Mesendoderm (in vitro differentiated cells): ENCODE measurements at regions not wholly inside any gene's neighbourhood (a gene's known extent, or its start where the extent isn't known, plus 50 kb on each side); places are given as distances from the start of the nearest gene placed in this dataset.
A peak's percentile ranks its signal among the peaks of the same experiment; 100 is the strongest.

Source experiments
- DNase-seq: peaks from one replicate; pipeline ENCODE4 v3.0.0; 2013
- H2AK5ac ChIP-seq: 2 replicates; pipeline ENCODE4 v1.6.1; 2013; ENCODE audit warnings: low read length, inconsistent platforms
- H2BK120ac ChIP-seq: 2 replicates; pipeline ENCODE4 v1.6.1; 2013; ENCODE audit warnings: low read depth, mild to moderate bottlenecking, low read length, moderate library complexity, mixed read lengths
- H2BK15ac ChIP-seq: replicated peaks from 2 replicates; pipeline ENCODE4 v1.6.1; 2013; ENCODE audit warnings: low read depth, mild to moderate bottlenecking, moderate library complexity
- H2BK5ac ChIP-seq: 2 replicates; pipeline ENCODE4 v1.6.1; 2013; ENCODE audit warnings: low read length, inconsistent platforms
- H3K18ac ChIP-seq: 2 replicates; pipeline ENCODE4 v1.6.1; 2013; ENCODE audit warnings: mild to moderate bottlenecking, low read length, mixed read lengths
- H3K23ac ChIP-seq: one replicate; pipeline ENCODE4 v1.6.1; 2013; ENCODE audit warnings: low read length
- H3K27ac ChIP-seq: 2 replicates; pipeline ENCODE4 v1.5.1; 2013; ENCODE audit warnings: low read depth, mild to moderate bottlenecking, inconsistent platforms, low read length, moderate library complexity
- H3K27me3 ChIP-seq: 2 replicates; pipeline ENCODE4 v1.6.1; 2013; ENCODE audit warnings: low read length, control low read depth, mild to moderate bottlenecking, inconsistent platforms; ENCODE audit not compliant: insufficient read depth, poor library complexity
- H3K36me3 ChIP-seq: 2 replicates; pipeline ENCODE4 v1.6.1; 2013; ENCODE audit warnings: low read length, inconsistent platforms; ENCODE audit not compliant: control insufficient read depth, insufficient read depth
- H3K4ac ChIP-seq: one replicate; pipeline ENCODE4 v1.6.1; 2013; ENCODE audit warnings: low read depth, mild to moderate bottlenecking, low read length, moderate library complexity
- H3K4me1 ChIP-seq: 2 replicates; pipeline ENCODE4 v1.6.1; 2013; ENCODE audit warnings: low read depth, low read length, inconsistent platforms; ENCODE audit not compliant: control insufficient read depth
- H3K4me2 ChIP-seq: 2 replicates; pipeline ENCODE4 v1.6.1; 2013; ENCODE audit warnings: low read length
- H3K4me3 ChIP-seq: 2 replicates; pipeline ENCODE4 v1.5.1; 2013; ENCODE audit warnings: mild to moderate bottlenecking, low read length
- H3K56ac ChIP-seq: one replicate; pipeline ENCODE4 v1.6.1; 2013; ENCODE audit warnings: low read length
- H3K79me1 ChIP-seq: 2 replicates; pipeline ENCODE4 v1.6.1; 2013; ENCODE audit warnings: low read length, inconsistent platforms
- H3K79me2 ChIP-seq: 2 replicates; pipeline ENCODE4 v1.6.1; 2013; ENCODE audit warnings: mild to moderate bottlenecking, low read length; ENCODE audit not compliant: control insufficient read depth, insufficient read depth
- H3K9ac ChIP-seq: 2 replicates; pipeline ENCODE4 v1.6.1; 2013; ENCODE audit warnings: low read length, inconsistent platforms
- H4K5ac ChIP-seq: one replicate; pipeline ENCODE4 v1.6.1; 2013; ENCODE audit warnings: low read length
- H4K8ac ChIP-seq: one replicate; pipeline ENCODE4 v1.6.1; 2013; ENCODE audit warnings: low read depth, mild to moderate bottlenecking, control low read depth, low read length, moderate library complexity
- WGBS: extraction: QIAGEN DNeasy Blood & Tissue Kit; methylation state at CpG from one replicate; pipeline ENCODE4 v1.1.7; 2013; ENCODE audit warnings: low lambda C conversion rate, missing lambda C conversion rate; ENCODE audit not compliant: insufficient coverage; ENCODE audit errors: extremely low coverage; 5-methylcytosine and 5-hydroxymethylcytosine counted together

GRCh38 chr13:29713839-29714238 lies 118.4 kb upstream of the SLC7A1 start:
- Histone ChIP-seq H2BK15ac (no peak overlapping the region), H3K9ac (no peak overlapping the region), H3K79me2 (no peaks in the 10 kb centered on the region), H3K27ac (no peak overlapping the region), H3K4me2 (no peak overlapping the region), H3K4me3 (no peak overlapping the region), H2AK5ac (no peak overlapping the region), H3K36me3 (no peaks in the 10 kb centered on the region), H4K5ac (no peak overlapping the region), H3K23ac (no peak overlapping the region), H4K8ac (no peak overlapping the region), H3K27me3 (no peaks in the 10 kb centered on the region), H3K4ac (no peak overlapping the region), H3K56ac (no peak overlapping the region), H3K79me1 (no peaks in the 10 kb centered on the region), H3K4me1 (no peaks in the 10 kb centered on the region), H2BK5ac (no peak overlapping the region), H2BK120ac (no peak overlapping the region), H3K18ac (no peak overlapping the region)
- WGBS, result no CpG with 5 or more reads among the region's 2 CpGs
- peak; percentile 56 for DNase-seq

- no peak overlapping the region for H4K8ac ChIP-seq
- H3K4me2 ChIP-seq, result no peak overlapping the region
- H3K27me3 ChIP-seq, result no peaks in the 10 kb centered on the region
- no peaks in the 10 kb centered on the region for H3K79me2 ChIP-seq
- H3K4me1 ChIP-seq, result no peaks in the 10 kb centered on the region
- no peak overlapping the region for H2BK5ac ChIP-seq
- H2BK120ac ChIP-seq, result no peak overlapping the region
- no peak overlapping the region for H3K23ac ChIP-seq
- H3K27ac ChIP-seq, result no peak overlapping the region
- no peak overlapping the region for H3K18ac ChIP-seq
- H3K4ac ChIP-seq, result no peak overlapping the region
- H2BK15ac ChIP-seq, result no peak overlapping the region
- DNase-seq, result no peak
- H3K36me3 ChIP-seq, result no peaks in the 10 kb centered on the region
- no peak overlapping the region for H3K4me3 ChIP-seq
- no CpG with 5 or more reads among the region's 4 CpGs for WGBS
- H2AK5ac ChIP-seq, result no peak overlapping the region
- H3K9ac ChIP-seq, result no peak overlapping the region
- H3K56ac ChIP-seq, result no peak overlapping the region
- no peaks in the 10 kb centered on the region for H3K79me1 ChIP-seq
- H4K5ac ChIP-seq, result no peak overlapping the region
Observed at GRCh38 chr13:29711776-29712175, 116.3 kb upstream of the SLC7A1 start.

GRCh38 chr13:29710511-29710910 lies 115.0 kb upstream of the SLC7A1 start:
- Histone ChIP-seq H3K4me2 (no peak overlapping the region), H3K27ac (no peak overlapping the region), H3K4me1 (no peaks in the 10 kb centered on the region), H3K56ac (no peak overlapping the region), H3K9ac (no peak overlapping the region), H4K8ac (no peak overlapping the region), H3K4me3 (no peak overlapping the region), H3K79me2 (no peaks in the 10 kb centered on the region), H3K23ac (no peak overlapping the region), H3K36me3 (no peaks in the 10 kb centered on the region), H2BK5ac (no peak overlapping the region), H2BK120ac (no peak overlapping the region), H3K4ac (no peak overlapping the region), H3K18ac (no peak overlapping the region), H2BK15ac (no peak overlapping the region), H4K5ac (no peak overlapping the region), H2AK5ac (no peak overlapping the region), H3K27me3 (no peaks in the 10 kb centered on the region), H3K79me1 (no peaks in the 10 kb centered on the region)
- DNase-seq, result no peak
- no CpG with 5 or more reads among the region's 1 CpG for WGBS

GRCh38 chr13:29709407-29710069 lies 114.0 kb upstream of the SLC7A1 start:
- no peak overlapping the region for H2AK5ac ChIP-seq
- no peak overlapping the region for H2BK15ac ChIP-seq
- H2BK5ac ChIP-seq, result no peak overlapping the region
- no peaks in the 10 kb centered on the region for H3K79me2 ChIP-seq
- H3K18ac ChIP-seq, result no peak overlapping the region
- no peak for DNase-seq
- H4K8ac ChIP-seq, result no peak overlapping the region
- no peak overlapping the region for H4K5ac ChIP-seq
- H3K36me3 ChIP-seq, result no peaks in the 10 kb centered on the region
- no peak overlapping the region for H3K23ac ChIP-seq
- WGBS, result no CpG with 5 or more reads among the region's 14 CpGs
- H3K4ac ChIP-seq, result no peak overlapping the region
- H3K79me1 ChIP-seq, result no peaks in the 10 kb centered on the region
- no peak overlapping the region for H3K4me2 ChIP-seq
- H3K4me3 ChIP-seq, result no peak overlapping the region
- H3K27me3 ChIP-seq, result no peaks in the 10 kb centered on the region
- H3K4me1 ChIP-seq, result no peaks in the 10 kb centered on the region
- no peak overlapping the region for H2BK120ac ChIP-seq
- H3K56ac ChIP-seq, result no peak overlapping the region
- no peak overlapping the region for H3K9ac ChIP-seq
- H3K27ac ChIP-seq, result no peak overlapping the region

GRCh38 chr13:29707876-29708543 lies 112.5 kb upstream of the SLC7A1 start:
- Histone ChIP-seq H2BK120ac (no peak overlapping the region), H3K79me1 (no peaks in the 10 kb centered on the region), H3K4me3 (no peak overlapping the region), H3K4me2 (no peak overlapping the region), H3K18ac (no peak overlapping the region), H3K4ac (no peak overlapping the region), H3K79me2 (no peaks in the 10 kb centered on the region), H2BK15ac (no peak overlapping the region), H3K36me3 (no peaks in the 10 kb centered on the region), H2AK5ac (no peak overlapping the region), H3K23ac (no peak overlapping the region), H3K4me1 (peaks cover 3% of the 10 kb centered on the region), H2BK5ac (no peak overlapping the region), H3K27ac (no peak overlapping the region), H3K56ac (no peak overlapping the region), H3K27me3 (no peaks in the 10 kb centered on the region), H4K5ac (no peak overlapping the region), H4K8ac (no peak overlapping the region), H3K9ac (no peak overlapping the region)
- peak; percentile 84 for DNase-seq
- no CpG with 5 or more reads among the region's 7 CpGs for WGBS

- no peak overlapping the region for H2BK15ac ChIP-seq
- H3K23ac ChIP-seq, result no peak overlapping the region
- no peak for DNase-seq
- no peak overlapping the region for H3K4me2 ChIP-seq
- H2BK120ac ChIP-seq, result no peak overlapping the region
- H3K56ac ChIP-seq, result no peak overlapping the region
- no peak overlapping the region for H3K4ac ChIP-seq
- H3K18ac ChIP-seq, result no peak overlapping the region
- no CpG with 5 or more reads among the region's 9 CpGs for WGBS
- no peaks in the 10 kb centered on the region for H3K79me1 ChIP-seq
- H3K4me3 ChIP-seq, result no peak overlapping the region
- H4K5ac ChIP-seq, result no peak overlapping the region
- no peak overlapping the region for H3K27ac ChIP-seq
- H3K4me1 ChIP-seq, result peaks cover 3% of the 10 kb centered on the region
- no peak overlapping the region for H2BK5ac ChIP-seq
- H3K79me2 ChIP-seq, result no peaks in the 10 kb centered on the region
- no peak overlapping the region for H4K8ac ChIP-seq
- no peaks in the 10 kb centered on the region for H3K27me3 ChIP-seq
- no peak overlapping the region for H3K9ac ChIP-seq
- H2AK5ac ChIP-seq, result no peak overlapping the region
- H3K36me3 ChIP-seq, result no peaks in the 10 kb centered on the region
Observed at GRCh38 chr13:29706923-29707322, 111.4 kb upstream of the SLC7A1 start.
